ENCODE measurements at regions not wholly inside any gene's neighbourhood (a gene's known extent, or its start where the extent isn't known, plus 50 kb on each side); places are given as distances from the start of the nearest gene placed in this dataset.

DNA sequence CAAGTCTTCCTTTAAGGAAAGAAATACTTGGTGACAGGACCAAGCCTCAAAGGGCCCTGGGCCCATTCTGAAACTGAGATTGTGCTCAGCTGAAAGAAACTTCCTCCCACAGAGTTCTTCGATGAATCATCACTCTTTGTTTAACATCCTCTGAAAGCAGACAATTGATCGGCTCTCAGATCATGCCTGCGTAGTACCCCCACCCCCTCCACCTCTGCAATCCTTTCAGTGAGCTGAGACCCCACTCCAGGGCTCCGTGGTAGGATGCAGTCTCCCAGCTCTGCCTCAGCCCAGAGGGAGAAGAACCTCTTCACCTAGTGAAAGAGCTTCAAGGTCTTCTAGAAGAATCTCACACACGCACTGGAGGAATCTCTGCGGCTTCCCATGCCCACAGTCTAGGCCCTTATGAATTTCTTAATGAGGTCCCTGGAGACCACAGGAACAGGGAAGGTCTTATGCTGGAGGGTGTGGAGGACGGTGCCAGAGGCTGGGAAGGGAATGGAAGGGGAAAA is 104.9 kb upstream of the SOD1 start:
- no peak overlapping the region for H2BK12ac ChIP-seq (ENCODE audit: low read length in 2 of 2)
- no peak overlapping the region for H4K91ac ChIP-seq (ENCODE audit: low read length)
- H3K36me3 ChIP-seq (ENCODE audit: control insufficient read depth in 1 of 2, insufficient read depth in 2 of 2, low read depth in 1 of 2, low read length in 2 of 2), result no peaks in the 10 kb centered on the region
- no peak overlapping the region for H3K23ac ChIP-seq (ENCODE audit: low read length in 2 of 2)
- no peak overlapping the region for H3K18ac ChIP-seq (ENCODE audit: low read depth in 1 of 2, low read length in 2 of 2)
- peaks cover 13% of the 10 kb centered on the region for H3K4me1 ChIP-seq (ENCODE audit: control insufficient read depth, insufficient read depth, low read depth, low read length)
- no peak overlapping the region for H4K8ac ChIP-seq (ENCODE audit: low read length)
- H3K9me3 ChIP-seq (ENCODE audit: control insufficient read depth, low read length), result no peaks in the 10 kb centered on the region
- H3K4me2 ChIP-seq (ENCODE audit: low read length, poor library complexity, severe bottlenecking), result no peak overlapping the region
- no peak overlapping the region for H3K9ac ChIP-seq (ENCODE audit: low read length)
- 29% methylated on average over 6 of the region's 7 CpGs for whole genome bisulfite sequencing
- peak; percentile 55 for DNase-seq
- H3K14ac ChIP-seq (ENCODE audit: low read length in 2 of 2), result no peak overlapping the region
- peaks cover 0 to 45% of the 10 kb centered on the region in 2 experiments for H3K27me3 ChIP-seq (ENCODE audit: control insufficient read depth in 1 of 2, insufficient read depth in 1 of 2, low read length in 2 of 2)
- peaks cover 9% of the 10 kb centered on the region for H3K79me1 ChIP-seq (replicated peaks; ENCODE audit: low read length, poor library complexity, severe bottlenecking)
- no peak overlapping the region for H3K4me3 ChIP-seq (ENCODE audit: insufficient read depth in 1 of 2, low read depth in 1 of 2, low read length in 2 of 2)
- H3K27ac ChIP-seq (ENCODE audit: low read length, poor library complexity, severe bottlenecking), result peak overlapping the region; percentile 3
- H2BK120ac ChIP-seq (ENCODE audit: low read depth, low read length), result no peak overlapping the region
- no peak overlapping the region for H2BK15ac ChIP-seq (ENCODE audit: low read depth, poor library complexity, severe bottlenecking)
- H2AFZ ChIP-seq (ENCODE audit: low read depth, low read length), result no peak overlapping the region
- H3K4ac ChIP-seq (ENCODE audit: low read depth in 1 of 2, low read length in 2 of 2), result no peak overlapping the region
- no peak overlapping the region for H2BK5ac ChIP-seq (ENCODE audit: low read depth, low read length, poor library complexity, severe bottlenecking)
- no peak overlapping the region for H2AK5ac ChIP-seq (ENCODE audit: low read length, severe bottlenecking)

DNA sequence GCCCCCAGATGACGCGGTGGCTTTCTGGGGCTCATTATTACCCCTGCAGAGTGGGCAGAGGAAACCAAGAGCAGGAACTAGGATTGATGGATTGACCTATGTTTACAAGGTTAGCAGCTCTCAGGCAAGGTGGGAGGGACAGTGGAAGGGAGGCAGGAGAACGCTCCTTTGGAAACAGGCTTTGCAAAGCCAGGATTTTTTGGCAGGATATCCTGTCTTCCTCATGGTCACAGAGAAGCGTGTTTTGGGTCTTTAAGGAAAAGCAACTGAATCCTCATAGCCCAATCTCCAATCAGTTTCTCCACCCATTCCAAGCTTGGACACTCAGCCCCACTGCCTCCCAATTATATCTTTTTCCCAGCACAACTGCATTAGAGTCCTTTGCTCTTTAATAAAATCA is 105.6 kb upstream of the SOD1 start:
- Histone ChIP-seq H2BK12ac (ENCODE audit: low read length in 2 of 2) (no peak overlapping the region), H3K27ac (ENCODE audit: low read length, poor library complexity, severe bottlenecking) (no peak overlapping the region), H2BK120ac (ENCODE audit: low read depth, low read length) (no peak overlapping the region), H3K27me3 (ENCODE audit: control insufficient read depth in 1 of 2, insufficient read depth in 1 of 2, low read length in 2 of 2) (peaks cover 0 to 43% of the 10 kb centered on the region in 2 experiments), H3K4me3 (ENCODE audit: insufficient read depth in 1 of 2, low read depth in 1 of 2, low read length in 2 of 2) (no peak overlapping the region), H3K9ac (ENCODE audit: low read length) (no peak overlapping the region), H4K8ac (ENCODE audit: low read length) (no peak overlapping the region), H3K23ac (ENCODE audit: low read length in 2 of 2) (no peak overlapping the region), H2BK5ac (ENCODE audit: low read depth, low read length, poor library complexity, severe bottlenecking) (no peak overlapping the region), H3K4ac (ENCODE audit: low read depth in 1 of 2, low read length in 2 of 2) (no peak overlapping the region), H3K14ac (ENCODE audit: low read length in 2 of 2) (no peak overlapping the region), H4K91ac (ENCODE audit: low read length) (no peak overlapping the region), H3K9me3 (ENCODE audit: control insufficient read depth, low read length) (no peaks in the 10 kb centered on the region), H2AK5ac (ENCODE audit: low read length, severe bottlenecking) (no peak overlapping the region), H2AFZ (ENCODE audit: low read depth, low read length) (no peak overlapping the region), H2BK15ac (ENCODE audit: low read depth, poor library complexity, severe bottlenecking) (no peak overlapping the region), H3K4me1 (ENCODE audit: control insufficient read depth, insufficient read depth, low read depth, low read length) (peaks cover 13% of the 10 kb centered on the region), H3K79me1 (replicated peaks; ENCODE audit: low read length, poor library complexity, severe bottlenecking) (peaks cover 9% of the 10 kb centered on the region), H3K4me2 (ENCODE audit: low read length, poor library complexity, severe bottlenecking) (no peak overlapping the region), H3K36me3 (ENCODE audit: control insufficient read depth in 1 of 2, insufficient read depth in 2 of 2, low read depth in 1 of 2, low read length in 2 of 2) (no peaks in the 10 kb centered on the region), H3K18ac (ENCODE audit: low read depth in 1 of 2, low read length in 2 of 2) (no peak overlapping the region)
- DNase-seq, result no peak
- WGBS, result 46% methylated on average over 4 of the region's 4 CpGs

DNA sequence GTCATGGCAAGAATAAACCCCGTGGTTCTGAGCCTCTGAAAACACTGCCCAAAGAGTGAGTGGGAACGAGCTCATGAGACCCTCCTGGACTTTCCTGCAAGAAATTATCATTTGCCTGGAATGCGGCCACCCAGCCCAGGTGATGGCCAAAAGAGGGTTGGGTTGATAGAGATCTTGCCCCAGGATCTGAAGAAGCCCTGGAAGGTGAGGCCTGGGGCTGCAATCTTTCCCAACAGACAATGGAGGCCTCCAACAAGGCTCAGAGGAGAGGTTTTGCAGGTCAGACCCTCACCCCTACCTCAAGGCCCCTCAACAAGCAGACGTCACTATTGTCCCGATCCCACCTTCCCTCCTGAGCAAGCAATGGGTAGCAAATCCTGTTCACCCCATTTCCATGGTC is 106.0 kb upstream of the SOD1 start:
- no peaks in the 10 kb centered on the region for H3K36me3 ChIP-seq (ENCODE audit: control insufficient read depth in 1 of 2, insufficient read depth in 2 of 2, low read depth in 1 of 2, low read length in 2 of 2)
- no peak overlapping the region for H3K18ac ChIP-seq (ENCODE audit: low read depth in 1 of 2, low read length in 2 of 2)
- peaks cover 13% of the 10 kb centered on the region for H3K4me1 ChIP-seq (ENCODE audit: control insufficient read depth, insufficient read depth, low read depth, low read length)
- no peak overlapping the region for H2AFZ ChIP-seq (ENCODE audit: low read depth, low read length)
- no peak overlapping the region for H3K4me3 ChIP-seq (ENCODE audit: insufficient read depth in 1 of 2, low read depth in 1 of 2, low read length in 2 of 2)
- H3K23ac ChIP-seq (ENCODE audit: low read length in 2 of 2), result no peak overlapping the region
- H2BK5ac ChIP-seq (ENCODE audit: low read depth, low read length, poor library complexity, severe bottlenecking), result no peak overlapping the region
- no peak overlapping the region for H2BK15ac ChIP-seq (ENCODE audit: low read depth, poor library complexity, severe bottlenecking)
- 97% methylated on average over 5 of the region's 5 CpGs for WGBS
- no peak overlapping the region for H3K27ac ChIP-seq (ENCODE audit: low read length, poor library complexity, severe bottlenecking)
- no peak overlapping the region for H3K4ac ChIP-seq (ENCODE audit: low read depth in 1 of 2, low read length in 2 of 2)
- H3K4me2 ChIP-seq (ENCODE audit: low read length, poor library complexity, severe bottlenecking), result no peak overlapping the region
- no peak overlapping the region for H4K91ac ChIP-seq (ENCODE audit: low read length)
- H3K14ac ChIP-seq (ENCODE audit: low read length in 2 of 2), result no peak overlapping the region
- DNase-seq, result no peak
- H3K27me3 ChIP-seq (ENCODE audit: control insufficient read depth in 1 of 2, insufficient read depth in 1 of 2, low read length in 2 of 2), result peaks cover 0 to 40% of the 10 kb centered on the region in 2 experiments
- H2BK12ac ChIP-seq (ENCODE audit: low read length in 2 of 2), result no peak overlapping the region
- H3K9me3 ChIP-seq (ENCODE audit: control insufficient read depth, low read length), result no peaks in the 10 kb centered on the region
- peaks cover 12% of the 10 kb centered on the region for H3K79me1 ChIP-seq (replicated peaks; ENCODE audit: low read length, poor library complexity, severe bottlenecking)
- no peak overlapping the region for H2AK5ac ChIP-seq (ENCODE audit: low read length, severe bottlenecking)
- H2BK120ac ChIP-seq (ENCODE audit: low read depth, low read length), result no peak overlapping the region
- no peak overlapping the region for H3K9ac ChIP-seq (ENCODE audit: low read length)
- H4K8ac ChIP-seq (ENCODE audit: low read length), result no peak overlapping the region

DNA sequence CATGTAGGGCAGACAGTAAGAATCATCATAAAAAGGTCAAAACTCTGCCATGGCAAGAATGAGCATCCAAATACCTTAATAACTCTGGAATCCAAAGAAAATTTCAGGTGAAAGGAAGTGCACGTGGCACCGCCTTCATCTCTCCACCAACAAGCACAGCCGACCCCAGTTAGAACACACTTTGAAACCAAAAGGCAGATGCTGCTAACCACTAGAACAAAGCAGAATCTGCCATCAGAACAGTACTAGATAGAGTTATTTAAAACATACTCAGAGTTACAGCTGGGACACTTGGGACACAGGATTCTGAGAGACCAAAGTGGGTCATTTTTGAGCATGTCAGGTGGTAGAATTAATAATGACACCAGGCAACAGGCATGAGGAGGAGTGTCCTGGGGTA is 106.7 kb upstream of the SOD1 start:
- H2AFZ ChIP-seq (ENCODE audit: low read depth, low read length), result no peak overlapping the region
- H4K91ac ChIP-seq (ENCODE audit: low read length), result no peak overlapping the region
- H2BK120ac ChIP-seq (ENCODE audit: low read depth, low read length), result no peak overlapping the region
- peaks cover 8% of the 10 kb centered on the region for H3K79me1 ChIP-seq (replicated peaks; ENCODE audit: low read length, poor library complexity, severe bottlenecking)
- no peak overlapping the region for H3K4me3 ChIP-seq (ENCODE audit: insufficient read depth in 1 of 2, low read depth in 1 of 2, low read length in 2 of 2)
- H3K14ac ChIP-seq (ENCODE audit: low read length in 2 of 2), result no peak overlapping the region
- H3K9me3 ChIP-seq (ENCODE audit: control insufficient read depth, low read length), result no peaks in the 10 kb centered on the region
- no peak for DNase-seq
- H3K4me2 ChIP-seq (ENCODE audit: low read length, poor library complexity, severe bottlenecking), result no peak overlapping the region
- H2BK5ac ChIP-seq (ENCODE audit: low read depth, low read length, poor library complexity, severe bottlenecking), result no peak overlapping the region
- H3K27me3 ChIP-seq (ENCODE audit: control insufficient read depth in 1 of 2, insufficient read depth in 1 of 2, low read length in 2 of 2), result peaks cover 0 to 34% of the 10 kb centered on the region in 2 experiments
- H3K4ac ChIP-seq (ENCODE audit: low read depth in 1 of 2, low read length in 2 of 2), result no peak overlapping the region
- no peak overlapping the region for H3K23ac ChIP-seq (ENCODE audit: low read length in 2 of 2)
- H3K18ac ChIP-seq (ENCODE audit: low read depth in 1 of 2, low read length in 2 of 2), result no peak overlapping the region
- H2AK5ac ChIP-seq (ENCODE audit: low read length, severe bottlenecking), result no peak overlapping the region
- no peak overlapping the region for H3K9ac ChIP-seq (ENCODE audit: low read length)
- H2BK15ac ChIP-seq (ENCODE audit: low read depth, poor library complexity, severe bottlenecking), result no peak overlapping the region
- H3K4me1 ChIP-seq (ENCODE audit: control insufficient read depth, insufficient read depth, low read depth, low read length), result peaks cover 8% of the 10 kb centered on the region
- no peak overlapping the region for H3K27ac ChIP-seq (ENCODE audit: low read length, poor library complexity, severe bottlenecking)
- WGBS, result 95% methylated on average over 2 of the region's 3 CpGs
- H3K36me3 ChIP-seq (ENCODE audit: control insufficient read depth in 1 of 2, insufficient read depth in 2 of 2, low read depth in 1 of 2, low read length in 2 of 2), result no peaks in the 10 kb centered on the region
- no peak overlapping the region for H4K8ac ChIP-seq (ENCODE audit: low read length)
- no peak overlapping the region for H2BK12ac ChIP-seq (ENCODE audit: low read length in 2 of 2)

All from mesenchymal stem cell (in vitro differentiated cells and primary cell).